NCI-H2227 (cell line): ENCODE measurements at regions not wholly inside any gene's neighbourhood (a gene's known extent, or its start where the extent isn't known, plus 50 kb on each side); places are given as distances from the start of the nearest gene placed in this dataset.
"Not testable (repeated sequence)": the region's sequence is repeated elsewhere in the genome, so short reads cannot be mapped to it uniquely, and the experiment has no call there.

ENCODE experiments used
- DNase-seq: peaks from one replicate; lab custom pipeline; 2025; ENCODE audit not compliant: unreplicated experiment; lab: John Stamatoyannopoulos, UW

DNA sequence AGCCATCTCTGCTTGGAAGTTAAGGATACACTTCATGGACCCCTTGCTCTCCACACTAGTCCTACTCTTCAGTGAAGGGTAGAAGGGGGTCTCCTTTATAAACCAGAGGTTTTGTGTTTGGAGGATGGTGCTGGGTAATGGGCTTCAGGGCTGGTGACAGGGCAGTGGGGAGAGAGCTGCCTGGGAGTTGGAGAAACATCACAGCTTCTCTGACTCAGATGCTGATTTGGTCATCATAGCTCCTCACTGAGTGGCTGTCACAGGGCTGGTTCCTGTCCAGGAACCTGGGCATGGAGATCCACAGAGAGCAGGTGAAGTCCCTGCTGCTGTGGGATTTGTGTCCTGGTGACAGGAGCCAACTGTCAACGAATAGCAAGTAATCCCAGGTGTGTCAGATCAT is 333.9 kb upstream of the ATP10A start:
- no peak for DNase-seq

DNA sequence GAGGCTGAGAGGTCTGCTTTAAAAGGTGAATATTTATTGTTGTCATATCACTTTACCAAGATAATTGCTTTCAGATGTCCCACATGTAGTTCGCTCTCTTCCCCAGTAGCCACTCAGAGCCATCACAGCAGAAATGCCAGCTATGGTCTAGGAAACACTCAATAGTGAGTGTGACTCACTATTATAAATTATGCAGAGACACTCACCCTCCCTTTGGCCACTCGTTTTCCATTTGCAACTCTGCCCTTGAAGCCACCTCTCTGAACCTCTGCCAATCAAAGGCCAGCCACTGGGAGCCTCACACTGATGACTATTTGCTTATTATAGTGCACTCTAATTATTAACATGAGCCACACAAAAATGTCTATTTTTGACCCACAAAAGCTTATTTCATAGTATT is 328.1 kb upstream of the ATP10A start:
- DNase-seq, result no peak

DNA sequence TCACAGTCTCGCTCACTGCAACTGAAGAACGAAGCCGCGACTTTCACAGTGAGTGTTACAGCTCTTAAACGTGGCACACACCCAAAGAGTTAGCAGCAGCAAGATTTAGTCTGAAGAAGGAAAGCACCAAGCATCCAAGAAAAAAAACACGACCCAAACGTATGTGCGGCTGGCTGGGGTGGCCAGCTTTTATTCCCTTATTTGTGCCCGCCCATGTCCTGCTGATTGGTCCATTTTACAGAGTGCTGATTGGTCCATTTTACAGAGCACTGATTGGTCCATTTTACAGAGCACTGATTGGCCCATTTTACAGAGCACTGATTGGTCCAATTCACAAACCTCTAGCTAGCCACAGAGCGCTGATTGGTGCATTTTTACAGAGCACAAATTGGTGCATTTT is 323.0 kb upstream of the ATP10A start:
- not testable (repeated sequence) for DNase-seq

DNA sequence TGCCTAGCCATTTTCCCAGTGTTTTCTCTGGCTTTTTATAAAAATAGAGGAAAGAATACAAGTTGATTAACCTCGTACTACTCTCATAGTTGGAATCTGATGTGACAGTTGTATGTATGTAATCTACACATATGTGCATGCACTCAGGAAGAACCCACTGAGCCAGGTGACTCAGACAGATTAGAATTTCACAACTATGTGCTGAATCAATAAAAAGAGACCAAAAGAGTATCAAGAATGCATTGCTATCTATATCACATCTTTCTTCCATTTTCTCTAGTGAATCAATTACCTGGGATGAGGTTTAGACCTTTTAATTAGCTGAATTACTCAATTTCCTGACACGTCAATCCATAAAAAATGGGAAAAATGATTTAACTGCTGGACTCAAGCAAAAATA is 319.3 kb upstream of the ATP10A start:
- DNase-seq, result no peak

DNA sequence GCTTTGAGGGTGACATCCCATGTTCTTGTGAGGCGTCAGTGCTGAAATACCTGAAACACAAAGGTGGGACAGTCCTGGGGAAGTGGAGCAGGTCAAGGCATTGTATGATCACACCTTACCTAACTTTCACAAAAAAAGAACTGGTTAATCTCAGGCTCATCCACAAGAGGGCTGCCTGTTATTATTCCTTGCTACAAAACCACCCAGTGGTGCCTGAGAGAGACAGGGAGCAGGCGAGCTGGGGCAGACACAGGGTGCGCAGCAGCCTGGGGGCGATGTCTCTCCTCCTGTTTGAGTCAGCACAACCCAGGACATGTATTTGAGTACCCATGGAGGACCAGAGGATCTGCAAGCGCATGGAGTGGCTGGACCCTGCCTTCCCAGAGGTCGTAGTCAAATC is 316.8 kb upstream of the ATP10A start:
- DNase-seq, result no peak

DNA sequence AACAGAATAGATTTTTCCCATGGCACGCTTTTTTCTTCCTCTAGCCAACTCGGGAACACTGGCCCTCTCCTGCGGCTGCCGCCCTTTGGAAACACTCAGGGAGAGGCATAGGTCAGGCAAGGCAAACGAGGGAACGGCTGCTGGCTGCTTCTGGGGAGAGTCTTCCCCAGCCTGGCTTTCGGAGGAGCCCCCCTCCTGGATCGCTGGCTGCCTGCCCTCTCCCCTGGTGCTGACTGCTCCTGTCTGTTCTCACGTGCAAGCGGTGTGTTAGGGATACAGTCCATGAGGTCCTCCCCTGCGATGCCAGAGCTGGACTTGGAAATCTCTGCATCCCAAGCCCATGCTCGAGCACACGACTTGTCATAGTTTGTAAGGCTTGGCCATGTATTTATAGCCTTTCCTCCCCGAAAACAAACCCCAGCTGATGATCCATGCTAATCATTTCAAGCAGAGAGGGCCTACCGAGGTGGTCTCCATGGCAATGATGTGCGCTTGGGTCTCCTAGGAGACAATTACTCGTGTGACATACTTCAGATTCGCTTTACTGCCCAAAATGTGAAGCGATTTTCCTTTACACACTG is 315.6 kb upstream of the ATP10A start:
- no peak for DNase-seq

DNA sequence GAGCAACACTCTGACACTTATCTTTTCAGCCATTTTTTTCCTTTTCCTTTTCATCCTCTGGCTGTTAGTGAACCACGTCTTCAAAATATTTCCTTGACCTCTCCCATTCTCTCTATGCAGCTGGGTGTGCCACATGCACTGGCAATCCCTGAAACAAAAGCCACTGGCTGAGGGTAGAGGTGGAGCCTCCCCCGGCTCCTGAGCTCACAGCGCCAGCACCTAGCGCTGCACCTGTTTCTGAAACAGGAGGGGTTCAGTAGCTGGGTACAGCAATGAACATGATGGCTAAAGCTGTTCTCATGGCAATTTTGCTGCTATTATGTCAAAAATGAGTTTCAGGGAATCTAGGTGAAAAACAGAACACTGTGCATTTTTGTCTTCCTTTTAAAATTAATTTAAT is 314.7 kb upstream of the ATP10A start:
- no peak for DNase-seq

DNA sequence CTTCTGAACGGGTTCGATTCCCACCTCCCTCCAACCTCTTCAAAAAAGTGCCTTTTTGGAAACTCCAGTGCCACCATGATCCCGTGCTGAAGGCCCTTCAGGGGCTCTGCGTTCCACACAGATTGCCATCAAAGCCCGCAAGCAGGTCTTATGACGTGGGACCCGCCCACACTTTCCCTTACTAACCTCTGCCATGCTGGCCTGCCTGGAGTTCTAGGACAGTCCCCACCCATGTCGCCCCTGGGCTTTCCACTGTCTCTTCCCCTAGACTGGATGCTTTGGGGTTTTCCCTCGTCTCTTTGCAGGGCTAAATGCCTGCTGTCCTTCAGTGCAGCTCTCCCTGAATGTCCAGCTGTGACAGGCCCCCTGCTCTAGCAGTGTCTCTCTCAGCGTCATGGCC is 313.7 kb upstream of the ATP10A start:
- DNase-seq, result no peak

DNA sequence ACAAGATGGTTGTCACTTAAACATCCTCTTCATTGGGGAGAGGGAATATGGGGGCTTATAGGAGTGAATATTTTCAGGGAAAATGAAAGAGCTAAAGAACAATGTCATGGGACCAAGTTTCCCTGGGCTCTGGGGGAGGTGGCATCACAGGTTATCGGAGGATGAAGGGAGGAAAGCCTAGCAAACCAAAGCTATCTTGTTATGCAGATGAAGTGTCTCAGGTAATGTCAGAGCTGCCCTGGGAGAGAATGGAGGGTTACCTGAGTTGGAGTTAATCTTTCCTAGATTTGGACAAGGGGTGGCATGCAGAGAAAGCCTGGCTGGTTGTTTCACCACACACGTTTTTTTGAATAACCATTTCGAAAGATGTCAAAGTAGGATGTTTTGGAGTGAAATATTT is 308.1 kb upstream of the ATP10A start:
- DNase-seq, result no peak

DNA sequence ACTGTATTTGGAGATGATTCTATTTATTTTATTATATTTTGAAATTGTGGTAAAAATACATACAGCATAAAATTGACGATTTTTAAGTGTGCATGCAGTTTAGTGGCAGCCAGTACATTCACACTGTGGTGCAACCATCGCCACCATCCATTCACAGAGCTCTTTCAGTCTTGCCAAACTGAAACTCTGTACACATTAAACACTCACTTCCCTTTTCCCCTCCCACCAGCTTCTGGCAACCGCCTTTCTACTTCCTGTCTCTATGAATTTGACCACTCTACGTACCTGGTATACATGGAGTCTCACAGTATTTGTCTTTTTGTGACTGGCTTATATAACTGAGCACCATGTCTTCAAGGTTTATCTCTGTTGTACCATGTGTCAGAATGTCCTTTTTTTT is 303.3 kb upstream of the ATP10A start:
- no peak for DNase-seq

DNA sequence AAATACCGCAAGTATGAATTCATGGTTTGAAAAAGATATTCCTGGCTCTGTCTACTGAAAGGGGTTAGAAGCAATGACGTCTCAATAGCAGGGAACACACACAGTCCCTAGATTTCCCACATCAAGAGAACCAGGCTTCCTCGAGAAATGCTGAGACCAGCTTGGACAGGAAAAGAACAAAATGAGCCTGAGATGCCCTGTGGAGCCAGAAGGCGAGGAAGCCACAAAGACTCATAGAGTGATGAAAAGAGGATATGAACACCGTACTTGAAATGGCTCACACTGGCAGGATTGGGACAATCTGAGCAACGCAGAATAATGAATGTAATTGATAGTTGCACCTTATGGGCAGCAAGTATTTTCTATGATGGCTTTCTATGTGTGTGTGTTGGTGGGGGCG is 302.4 kb upstream of the ATP10A start:
- no peak for DNase-seq

DNA sequence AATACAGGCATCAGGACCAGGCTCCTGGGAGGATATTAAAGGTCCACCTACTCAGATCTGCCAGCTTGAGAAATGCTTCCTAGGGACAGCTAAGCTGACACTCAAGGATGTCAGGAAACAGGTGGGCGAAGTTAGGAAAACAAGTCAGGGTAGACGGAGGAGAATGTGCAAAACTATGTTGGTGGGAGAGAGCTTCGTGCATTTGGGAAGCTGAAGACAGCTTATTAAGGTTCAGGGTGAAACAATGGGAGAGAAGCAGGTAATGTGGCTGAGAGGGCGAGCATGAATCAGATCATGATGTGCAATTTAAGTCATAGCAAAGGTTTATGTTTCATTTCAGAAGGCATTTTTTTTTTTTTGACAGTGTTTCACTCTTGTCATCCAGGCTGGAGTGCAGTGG is 297.2 kb upstream of the ATP10A start:
- DNase-seq, result no peak

DNA sequence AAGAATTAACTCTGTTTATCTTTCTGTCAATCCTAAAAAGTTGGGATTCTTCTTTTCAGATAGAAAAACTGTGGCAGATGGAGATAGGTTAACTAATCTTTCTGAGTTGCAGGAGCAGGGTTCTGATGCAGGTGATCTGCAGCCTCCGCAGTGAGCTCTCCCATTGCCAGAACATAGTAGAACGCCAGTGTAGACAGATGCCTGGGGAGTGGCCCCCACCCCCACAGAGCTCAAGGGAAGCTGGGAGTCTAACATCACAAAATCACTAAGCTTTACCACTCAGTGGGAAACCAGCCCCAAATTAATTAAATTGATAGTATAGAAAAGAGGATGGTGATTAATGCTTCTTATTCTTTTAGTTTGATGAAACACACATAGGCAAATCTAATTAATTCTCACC is 295.0 kb upstream of the ATP10A start:
- no peak for DNase-seq

DNA sequence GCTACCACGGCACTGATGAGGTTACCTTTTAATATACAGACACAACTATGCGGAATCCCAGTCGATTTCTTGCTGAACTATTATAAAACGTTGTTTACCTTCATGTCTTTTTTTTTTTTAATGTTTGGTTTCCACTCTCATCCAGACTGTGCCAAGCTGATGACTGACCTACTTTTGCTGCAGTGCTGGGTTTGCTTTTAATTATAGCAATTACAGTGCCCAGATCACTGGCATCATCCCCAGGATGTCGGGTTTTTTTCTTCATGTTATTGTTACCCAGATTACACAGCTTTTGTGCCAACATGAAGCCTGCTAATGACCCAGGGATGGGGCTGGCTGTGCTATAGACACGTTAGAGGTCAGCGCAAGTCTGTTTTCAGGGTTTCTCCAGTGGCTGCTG is 294.0 kb upstream of the ATP10A start:
- no peak for DNase-seq

DNA sequence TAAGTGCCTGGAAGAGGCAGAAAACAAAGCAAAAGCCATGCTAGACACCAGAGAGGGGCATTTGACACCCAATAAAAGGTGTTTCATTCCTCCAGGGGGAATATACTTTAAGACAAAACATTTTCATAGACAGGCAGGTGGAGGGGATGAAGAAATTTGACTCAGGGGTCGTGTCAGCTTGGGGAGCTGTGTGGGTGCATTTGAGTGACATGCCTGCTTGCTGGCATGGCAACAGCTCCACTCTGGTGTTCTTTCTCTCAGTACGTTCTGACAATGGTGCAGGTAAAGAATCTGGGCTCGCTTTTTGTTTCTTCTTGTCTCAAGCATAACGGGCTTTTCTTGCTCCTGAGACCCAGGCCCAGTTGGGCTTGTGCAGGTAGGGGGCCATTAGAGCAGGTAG is 292.9 kb upstream of the ATP10A start:
- DNase-seq, result no peak

DNA sequence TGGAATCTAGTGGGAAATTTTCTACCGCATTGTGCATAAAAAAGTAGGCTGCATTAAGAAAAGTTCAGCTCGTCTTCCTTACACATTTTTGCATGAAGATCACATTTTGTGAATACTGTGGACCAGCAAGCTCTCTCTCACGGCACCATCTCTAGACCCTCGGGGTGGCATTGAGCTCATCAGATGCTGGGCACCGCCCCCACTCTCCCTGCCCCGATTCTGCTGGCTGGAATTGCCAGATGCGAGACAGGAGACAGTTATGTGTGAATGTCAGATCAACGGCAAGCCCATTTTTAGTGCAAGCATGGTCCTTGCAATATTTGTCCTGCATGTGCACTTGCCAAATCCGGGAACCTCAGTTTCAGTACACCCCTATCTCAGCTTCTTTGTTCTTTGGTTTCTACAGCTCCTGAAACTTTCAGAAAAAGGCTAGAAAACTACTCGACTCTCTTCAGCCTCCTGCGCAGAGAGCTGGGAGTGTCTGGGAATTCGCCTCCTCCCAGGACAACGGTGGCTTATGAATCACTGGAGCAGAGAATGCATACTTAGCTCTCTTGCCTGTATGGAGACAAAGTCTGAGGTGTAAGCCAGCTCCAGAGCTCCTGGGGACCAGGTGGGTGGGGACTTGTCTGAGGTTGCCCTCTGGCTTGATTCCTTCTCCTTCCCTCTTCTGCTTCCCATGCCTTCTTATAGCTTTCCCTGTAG is 285.2 kb upstream of the ATP10A start:
- no peak for DNase-seq

DNA sequence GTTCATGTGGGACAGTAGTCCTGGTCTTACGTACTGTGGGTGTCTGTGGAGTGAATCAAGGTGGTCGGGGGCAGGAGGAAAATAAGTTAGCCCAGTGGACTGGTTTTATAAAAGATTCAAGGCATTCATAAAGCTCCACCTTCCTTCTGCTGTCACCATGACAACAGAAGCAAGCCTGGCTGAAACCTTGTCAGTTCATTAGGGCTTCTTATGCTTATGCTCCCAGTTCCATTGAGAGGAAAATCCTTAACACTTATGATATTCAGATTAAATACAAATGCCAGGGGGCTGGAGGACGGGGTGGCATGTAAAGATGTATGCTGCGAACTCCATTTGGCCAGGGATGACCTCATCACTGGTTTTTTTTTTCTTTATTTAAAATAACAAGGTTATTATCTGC is 283.1 kb upstream of the ATP10A start:
- DNase-seq, result no peak

DNA sequence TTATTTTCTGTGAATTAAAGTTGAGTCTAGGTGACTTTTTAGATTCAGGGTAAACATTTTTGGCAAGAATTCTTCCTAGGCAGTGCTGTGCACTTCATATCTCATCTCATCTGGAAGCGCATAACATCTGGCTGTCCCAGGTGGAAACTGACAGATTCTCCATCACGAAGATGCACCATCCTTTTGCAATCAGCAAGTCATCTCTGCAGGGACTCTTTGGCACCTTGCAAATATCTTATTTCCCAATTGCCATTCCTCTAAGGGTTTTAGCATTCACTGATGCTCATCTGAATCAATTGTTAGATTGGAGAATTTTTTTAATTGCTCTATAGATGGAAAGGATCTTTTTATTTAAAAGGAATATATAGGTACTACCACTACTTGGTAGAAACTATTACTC is 282.7 kb upstream of the ATP10A start:
- no peak for DNase-seq

DNA sequence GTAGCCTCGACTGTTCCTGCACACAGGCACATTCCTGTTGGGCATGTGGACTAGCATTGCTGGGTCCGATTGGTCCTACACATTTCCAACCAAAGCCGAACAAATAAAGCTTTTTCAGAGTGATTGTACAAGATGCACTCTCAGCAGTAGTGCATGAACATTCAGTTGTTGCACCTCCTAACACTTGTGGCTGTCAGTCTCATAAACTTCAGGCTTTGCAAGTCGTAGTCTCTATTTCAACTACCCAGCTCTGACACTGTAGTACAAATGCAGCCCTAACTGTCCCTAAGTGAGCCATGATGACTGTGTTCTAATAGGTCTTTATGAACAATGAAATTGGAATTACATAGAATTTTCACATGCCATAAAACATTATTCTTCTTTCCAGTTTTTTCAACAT is 281.7 kb upstream of the ATP10A start:
- no peak for DNase-seq

DNA sequence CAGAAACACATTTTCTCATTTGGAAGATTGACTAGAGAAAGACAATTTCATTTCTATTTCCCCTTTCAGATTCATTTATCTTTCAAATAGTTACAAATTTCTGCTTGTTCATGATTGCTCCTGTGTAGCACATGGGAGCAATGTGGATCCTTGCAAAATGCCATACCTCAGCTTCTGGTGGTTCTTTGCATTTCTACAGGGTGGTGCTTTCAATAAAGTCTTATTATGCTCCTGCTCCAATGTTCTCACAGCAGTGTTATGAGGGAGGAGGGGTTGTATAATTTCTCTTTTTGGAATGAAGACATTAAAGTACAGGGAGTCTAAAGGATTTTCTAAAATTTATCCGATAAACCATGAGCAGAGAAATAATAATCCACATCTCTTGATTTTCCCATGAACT is 280.1 kb upstream of the ATP10A start:
- no peak for DNase-seq

DNA sequence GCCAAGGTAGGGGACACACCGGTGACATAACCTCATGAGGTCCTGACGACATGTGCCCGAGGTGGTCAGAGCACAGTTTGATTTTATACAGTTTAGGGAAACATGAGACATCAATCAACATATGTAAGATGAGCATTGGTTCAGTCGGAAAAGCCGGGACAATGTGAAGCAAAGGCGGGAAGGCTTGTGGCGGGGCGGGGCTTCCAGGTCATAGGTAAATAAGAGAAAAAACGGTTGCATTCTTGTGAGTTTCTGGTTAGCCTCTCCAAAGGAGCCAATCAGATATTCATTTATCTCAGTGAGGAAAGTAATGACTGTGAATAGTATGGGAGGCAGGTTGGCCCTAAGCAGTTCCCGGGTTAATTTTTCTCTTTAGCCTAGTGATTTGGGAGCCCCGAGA is 271.7 kb upstream of the ATP10A start:
- no peak for DNase-seq

DNA sequence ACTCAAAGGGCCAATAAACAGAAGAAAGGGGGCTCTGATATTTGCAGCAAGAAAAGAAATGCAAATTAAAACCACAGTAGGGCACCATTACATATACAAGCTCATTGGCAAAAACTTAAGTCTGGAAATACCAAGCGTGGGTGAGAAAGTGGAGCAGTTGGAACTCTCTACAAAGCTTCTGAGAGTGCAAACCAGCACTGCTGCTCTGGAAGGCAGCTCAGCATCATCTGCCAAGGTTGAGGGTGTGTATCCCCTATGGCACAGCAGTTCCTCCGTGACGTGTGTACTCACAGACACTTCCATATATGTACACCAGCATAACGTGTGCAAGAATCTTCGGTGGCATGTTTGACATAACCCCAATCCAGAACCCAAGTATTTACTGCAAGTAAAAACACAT is 271.0 kb upstream of the ATP10A start:
- no peak for DNase-seq

DNA sequence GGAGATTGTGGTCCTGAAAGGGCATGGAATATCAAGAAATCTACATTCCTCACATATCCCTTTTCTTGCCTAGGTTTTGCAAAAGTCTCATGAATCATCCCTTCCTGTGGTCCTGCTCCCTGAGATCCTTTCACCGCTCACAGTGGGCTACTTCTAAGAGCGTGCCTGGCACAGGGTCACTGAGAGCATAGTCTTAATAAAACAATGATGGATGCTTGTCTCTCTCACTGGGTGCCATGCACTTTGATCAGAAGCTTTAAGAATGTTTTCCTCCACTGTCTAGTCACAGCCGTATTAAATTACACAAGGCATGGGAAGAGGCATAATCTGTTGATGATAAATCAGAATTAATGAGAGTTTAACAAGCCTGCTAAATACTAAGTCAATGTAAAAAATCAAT is 269.7 kb upstream of the ATP10A start:
- no peak for DNase-seq
